Femur (tissue), 1 donor: ENCODE measurements at regions not wholly inside any gene's neighbourhood (a gene's known extent, or its start where the extent isn't known, plus 50 kb on each side); places are given as distances from the start of the nearest gene placed in this dataset.

Experiments used
- DNase-seq: peaks from one replicate; pipeline ENCODE4 v3.0.0-alpha.2; 2017

- DNase-seq: peak; percentile 63
Measured at GRCh38 chr6:54010340-54011276, 100.6 kb upstream of the MLIP start.

DNA sequence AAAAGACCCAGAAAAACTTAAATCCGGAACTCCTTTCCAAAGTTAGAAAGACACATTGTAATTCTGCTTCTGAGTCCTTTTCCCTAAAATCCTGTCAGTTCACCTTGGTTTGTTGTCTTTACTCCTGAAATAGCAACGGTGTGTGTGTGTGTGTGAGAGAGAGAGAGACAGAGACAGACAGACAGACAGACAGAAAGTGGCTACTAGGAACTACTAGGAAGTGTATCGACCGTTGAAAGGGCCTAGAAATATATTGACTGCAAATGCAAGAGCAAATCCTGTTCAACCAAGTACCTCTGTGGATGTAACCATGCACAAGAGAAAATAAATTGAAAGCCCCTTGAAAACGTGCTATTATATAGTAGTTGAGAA is 100.0 kb upstream of the MLIP start:
- no peak for DNase-seq

DNA sequence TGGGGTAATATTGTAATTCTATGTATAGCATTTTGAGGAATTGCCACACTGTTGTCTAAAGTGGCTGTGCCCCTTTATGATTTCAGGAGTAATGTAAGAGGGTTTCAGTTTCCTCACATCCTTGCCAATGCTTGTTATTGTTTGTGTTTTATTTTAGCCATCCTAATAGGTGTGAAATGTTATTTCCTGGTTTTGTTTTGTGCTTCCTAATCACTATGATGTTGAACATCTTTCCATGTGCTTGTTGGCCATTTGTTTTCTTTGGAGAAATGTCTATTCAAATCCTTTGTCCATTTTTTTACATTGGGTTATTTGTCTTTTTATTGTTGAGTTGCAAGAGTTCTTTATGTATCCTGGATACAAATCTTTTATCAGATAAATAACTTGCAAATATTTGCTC is 97.3 kb upstream of the MLIP start:
- no peak for DNase-seq

- DNase-seq: no peak
Measured at GRCh38 chr6:54014440-54014839, 96.8 kb upstream of the MLIP start.

DNA sequence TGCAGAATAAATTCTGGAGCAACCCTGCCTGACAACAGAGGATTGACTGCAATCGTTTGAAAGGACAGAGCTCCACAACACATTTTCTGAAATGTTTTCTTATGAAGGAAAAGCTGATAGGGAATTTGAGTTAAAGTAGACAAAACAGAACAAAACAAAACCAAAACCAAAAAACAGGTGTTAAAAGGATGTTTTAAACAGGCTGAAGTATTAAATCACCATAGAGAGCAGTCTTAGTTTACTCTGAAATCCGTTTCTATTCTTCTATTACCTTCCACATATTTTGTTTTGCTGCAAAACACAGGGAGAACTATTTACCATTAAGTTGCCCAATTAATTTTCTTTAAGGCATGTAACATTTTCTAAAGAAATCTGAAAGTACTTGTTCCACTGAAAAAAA is 93.4 kb upstream of the MLIP start:
- no peak for DNase-seq

- no peak for DNase-seq
Measured at GRCh38 chr6:54018722-54019121, 92.5 kb upstream of the MLIP start.

GRCh38 chr6:54019860-54020259 is 91.4 kb upstream of the MLIP start:
- no peak for DNase-seq

DNA sequence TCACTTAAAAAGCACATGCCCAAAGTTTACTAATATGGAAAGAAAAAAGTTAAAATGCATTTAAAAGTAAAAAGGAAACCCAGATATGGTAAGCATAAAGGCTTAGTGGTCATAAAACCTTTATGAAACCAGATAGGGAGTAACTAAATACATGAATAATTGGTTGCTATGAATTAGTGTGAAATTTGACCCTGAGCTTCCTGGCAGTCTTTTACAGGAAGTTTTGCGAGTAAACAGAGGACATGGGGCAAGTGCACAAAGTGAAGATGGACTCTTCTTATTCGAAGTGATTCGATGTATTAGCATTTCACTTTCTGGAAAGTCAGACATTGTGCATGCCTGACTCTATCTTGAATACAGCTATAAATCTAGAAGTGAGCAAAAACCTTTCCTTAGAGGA is 90.9 kb upstream of the MLIP start:
- DNase-seq: no peak

- DNase-seq: no peak
Measured at GRCh38 chr6:54026652-54027400, 84.4 kb upstream of the MLIP start.

GRCh38 chr6:54028170-54028569 is 83.1 kb upstream of the MLIP start:
- no peak for DNase-seq

DNA sequence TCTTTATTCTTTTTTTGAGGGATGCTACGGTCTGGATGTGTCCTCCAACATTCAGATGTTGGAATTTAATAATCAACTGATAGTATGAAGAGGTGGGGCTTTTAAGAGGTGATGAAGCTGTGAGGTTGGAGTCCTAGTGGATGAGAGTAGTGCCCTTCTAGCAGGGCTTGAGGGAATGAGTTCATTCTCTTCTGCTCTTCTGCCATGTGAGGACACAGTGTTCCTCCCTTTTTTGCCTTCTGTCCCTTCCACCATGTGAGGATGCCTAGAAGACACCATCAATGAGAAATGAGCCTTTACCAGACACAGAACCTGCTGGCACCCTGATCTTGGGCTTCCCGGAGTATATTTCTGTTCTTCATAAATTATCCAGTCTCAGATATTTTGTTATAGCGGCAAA is 82.1 kb upstream of the MLIP start:
- no peak for DNase-seq

DNA sequence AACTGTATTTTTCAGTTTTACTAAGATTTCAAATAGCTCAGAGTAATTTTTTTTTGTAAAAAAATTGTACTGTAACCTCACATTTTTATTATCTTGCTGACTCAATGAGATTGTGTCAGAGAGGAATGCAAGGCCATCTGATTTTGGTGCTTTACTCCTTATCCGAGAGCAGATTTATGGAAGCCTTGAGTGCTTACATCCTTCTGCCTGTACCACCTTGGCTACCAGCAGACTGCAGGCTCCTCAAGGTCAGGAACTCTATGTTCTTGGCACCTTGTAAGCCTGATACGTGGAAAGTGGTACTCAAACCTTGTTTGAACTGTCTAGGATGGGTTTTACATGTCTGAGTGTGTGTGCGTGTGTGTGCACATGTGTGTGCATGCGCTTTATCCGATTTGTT is 80.1 kb upstream of the MLIP start:
- DNase-seq: no peak

GRCh38 chr6:54037277-54037779 is 73.9 kb upstream of the MLIP start:
- no peak for DNase-seq

DNA sequence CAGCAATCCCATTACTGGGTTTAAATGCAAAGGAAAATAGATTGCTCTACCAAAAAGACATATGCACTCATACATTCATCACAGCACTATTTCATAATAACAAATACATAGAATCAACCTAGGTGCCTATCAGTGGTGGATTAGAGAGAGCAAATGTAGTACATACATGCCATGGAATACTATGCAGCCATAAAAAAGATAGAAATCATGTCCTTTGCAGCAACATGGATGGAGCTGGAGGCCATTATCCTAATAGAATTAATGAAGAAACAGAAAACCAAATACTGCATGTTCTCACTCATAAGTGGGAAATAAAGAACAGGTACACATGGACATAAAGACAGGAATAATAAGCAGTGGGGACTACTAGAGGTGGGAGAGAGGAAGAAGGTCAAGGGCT is 70.7 kb upstream of the MLIP start:
- no peak for DNase-seq

- DNase-seq: no peak
Measured at GRCh38 chr6:54041239-54041638, 70.0 kb upstream of the MLIP start.

- no peak for DNase-seq
Measured at GRCh38 chr6:54043360-54043759, 67.9 kb upstream of the MLIP start.

GRCh38 chr6:54044059-54044458 is 67.2 kb upstream of the MLIP start:
- no peak for DNase-seq

- no peak for DNase-seq
Measured at GRCh38 chr6:54048782-54049181, 62.5 kb upstream of the MLIP start.

DNA sequence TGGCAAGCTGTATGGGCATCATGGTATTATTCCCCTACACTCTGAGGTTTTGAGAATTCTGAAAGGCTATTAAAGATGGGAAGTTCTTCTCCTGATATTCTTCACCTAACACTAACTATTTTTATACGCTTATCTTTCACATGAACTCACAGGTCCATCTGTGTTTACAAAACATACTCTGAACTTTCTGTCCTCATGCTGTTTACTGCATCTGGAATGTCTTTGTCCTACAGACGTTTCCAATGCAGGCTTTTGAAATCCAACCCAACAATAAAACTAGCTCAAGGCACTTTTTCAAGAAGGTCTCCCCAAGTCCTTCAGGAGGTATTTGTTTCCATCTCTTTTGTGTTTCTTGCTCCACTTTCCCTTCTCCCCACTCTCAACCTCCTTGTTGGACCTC is 60.5 kb upstream of the MLIP start:
- no peak for DNase-seq

DNA sequence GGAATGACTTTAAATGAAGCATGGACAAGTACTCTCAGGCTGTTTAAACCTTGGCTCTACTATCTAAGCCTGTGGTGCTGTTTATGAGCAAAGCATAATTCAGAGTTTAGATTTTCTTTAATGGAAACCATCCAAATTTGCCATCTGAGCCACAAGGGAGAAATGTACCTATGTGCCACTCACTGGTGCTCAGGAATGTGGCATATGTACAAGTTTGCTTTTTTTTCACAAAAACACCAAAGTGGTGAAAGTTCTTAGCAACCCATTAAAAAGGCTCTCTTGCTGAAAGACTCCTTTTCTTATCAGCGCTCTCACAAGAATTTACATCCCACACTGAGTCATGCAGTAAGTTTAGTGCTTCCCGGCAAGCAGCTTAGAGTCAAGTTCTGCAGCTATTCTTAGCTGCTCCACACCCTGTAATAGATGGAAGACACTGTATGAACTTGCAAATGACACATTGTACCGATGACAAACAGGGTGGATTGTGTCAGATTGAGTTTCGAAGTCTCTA is 57.3 kb upstream of the MLIP start:
- peak; percentile 74 for DNase-seq

DNA sequence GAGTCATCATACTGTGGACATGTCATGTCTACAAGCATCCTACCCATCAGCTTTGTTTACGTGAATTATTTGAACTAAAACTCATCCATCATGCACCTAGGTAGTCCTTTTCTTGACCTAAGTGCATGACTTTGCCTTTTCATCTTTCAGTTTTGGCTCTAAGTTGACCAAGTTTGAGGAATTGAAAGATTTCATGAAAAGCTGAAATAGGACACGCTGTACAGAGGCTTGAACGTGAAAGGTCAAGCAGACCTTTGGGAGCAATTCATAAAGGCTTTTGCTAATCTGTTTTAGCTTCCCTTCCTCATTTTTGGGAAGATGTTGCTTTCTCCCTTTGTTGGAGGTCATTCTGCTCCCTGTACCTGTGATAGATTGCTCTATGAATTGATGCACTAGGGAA is 55.1 kb upstream of the MLIP start:
- DNase-seq: no peak

DNA sequence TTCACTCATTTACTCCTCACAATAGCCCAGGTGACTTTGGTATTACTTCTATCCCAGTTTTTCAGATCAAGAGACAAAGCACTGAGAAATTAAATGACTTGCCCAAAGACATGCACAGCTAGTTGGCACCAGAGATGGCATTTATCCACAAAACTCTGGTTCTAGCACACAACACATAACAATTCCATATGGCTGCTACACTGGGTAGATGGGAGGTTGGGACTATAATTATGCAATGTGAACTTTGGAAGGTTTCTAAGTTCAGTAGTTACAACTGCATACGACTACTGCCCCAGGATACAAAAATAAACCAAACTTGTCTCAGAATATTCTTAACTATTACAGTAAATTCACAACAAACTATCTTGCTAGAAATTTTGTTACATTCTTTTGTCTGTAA is 54.2 kb upstream of the MLIP start:
- DNase-seq: no peak

DNA sequence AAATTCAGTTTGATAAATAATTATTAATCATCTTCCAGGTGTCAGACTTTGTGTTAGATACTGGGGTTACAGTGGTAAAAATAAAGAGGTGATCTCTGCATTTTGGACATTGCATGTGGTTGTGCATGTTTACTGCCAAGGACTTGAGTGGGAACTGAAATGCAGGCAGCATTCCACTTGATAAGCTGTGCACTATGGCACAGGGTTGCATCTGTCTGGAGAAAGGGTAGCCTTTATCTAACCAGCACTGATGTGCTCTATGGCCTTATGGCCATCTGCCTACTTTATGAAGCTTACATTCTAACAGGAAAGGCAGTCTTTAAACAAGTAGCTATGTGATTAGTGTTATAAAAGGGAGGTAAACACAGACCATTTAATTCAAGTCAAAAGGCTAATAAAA is 53.0 kb upstream of the MLIP start:
- no peak for DNase-seq

GRCh38 chr6:54059683-54060082 is 51.6 kb upstream of the MLIP start:
- no peak for DNase-seq
